ENCODE measurements at regions not wholly inside any gene's neighbourhood (a gene's known extent, or its start where the extent isn't known, plus 50 kb on each side); places are given as distances from the start of the nearest gene placed in this dataset.

DNA sequence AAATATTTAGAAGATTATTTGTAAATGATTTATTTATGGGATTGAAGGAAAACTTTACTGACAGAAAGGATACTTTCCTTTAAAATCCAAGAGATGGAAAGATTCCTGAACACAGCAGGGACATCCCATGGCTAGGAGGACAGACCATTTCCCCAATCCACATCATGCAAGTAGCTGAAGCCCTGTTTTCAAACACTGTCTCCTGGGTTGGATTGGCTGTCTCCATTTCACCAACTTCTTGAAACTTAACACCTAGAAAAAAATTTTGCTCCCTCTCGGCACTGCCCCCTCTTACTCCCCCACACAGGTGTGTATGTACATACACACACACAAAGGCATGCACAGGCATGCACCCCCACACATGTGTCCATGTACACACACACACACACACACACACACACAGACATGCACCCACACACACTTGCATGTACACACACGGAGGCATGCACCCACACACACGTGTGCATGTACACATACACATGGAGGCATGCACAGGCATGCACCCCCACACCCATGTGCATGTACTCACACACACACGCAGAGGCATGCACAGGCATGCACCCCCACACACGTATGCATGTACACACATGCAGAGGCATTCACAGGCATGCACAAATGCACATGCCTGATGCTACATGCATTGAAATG lies 320.0 kb downstream of the CHRM3 start:
- Histone ChIP-seq H3K9ac (ENCODE audit: insufficient read depth in 1 of 2, low read depth in 2 of 2, low read length in 2 of 2) (no peak overlapping the region), H3K27ac (ENCODE audit: extremely low read depth, low read depth, low read length) (no peak overlapping the region), H3K9me3 (replicated peaks; ENCODE audit: control insufficient read depth, insufficient read depth, low read depth, low read length) (no peaks in the 10 kb centered on the region), H3K27me3 (ENCODE audit: control insufficient read depth in 2 of 2, insufficient read depth in 2 of 2, low read length in 2 of 2) (no peaks in the 10 kb centered on the region), H3K79me2 (ENCODE audit: control insufficient read depth, insufficient read depth, low read length) (no peaks in the 10 kb centered on the region), H2AFZ (ENCODE audit: low read depth, low read length) (no peak overlapping the region), H3K4me3 (no peak overlapping the region), H3K4me2 (ENCODE audit: insufficient read depth, low read length) (no peak overlapping the region), H3K36me3 (ENCODE audit: control insufficient read depth, insufficient read depth, low read length) (no peaks in the 10 kb centered on the region), H3K9me1 (ENCODE audit: control insufficient read depth, insufficient read depth, low read length) (no peaks in the 10 kb centered on the region), H4K20me1 (replicated peaks; ENCODE audit: control insufficient read depth, insufficient read depth, low read length) (no peaks in the 10 kb centered on the region), H3K4me1 (replicated peaks in 1 of 2; ENCODE audit: control insufficient read depth in 2 of 2, insufficient read depth in 2 of 2, low read length in 2 of 2) (no peaks in the 10 kb centered on the region)
- intact Hi-C loops (cut with micrococcal nuclease) (no loop called here), in situ Hi-C loops (cut with MboI) (no loop called here)
- CTCF ChIA-PET (ENCODE audit: low intra/inter-chr PET ratio) = no interaction called here
- FAIRE-seq (no peak), DNase-seq (ENCODE audit: extremely low read depth in 1 of 4, low spot score in 3 of 4) (no peak), ATAC-seq (no peak)
- TF ChIP-seq MLLT1 (IDR thresholded peaks at IDR 0.05) (no peak), BRCA1 (IDR thresholded peaks at IDR 0.05) (no peak), BRCA1 (CRISPR knock-in tag; IDR thresholded peaks at IDR 0.05) (no peak), ZBTB17 (CRISPR knock-in tag; IDR thresholded peaks at IDR 0.05) (no peak), CBX3 (IDR thresholded peaks at IDR 0.05; ENCODE audit: borderline replicate concordance in 1 of 2, low read length in 2 of 2) (peak in 1 of 2 experiments; percentile 23; a peak in 1 of 3 replicates)
- WGBS (ENCODE audit: insufficient coverage, low coverage, missing lambda C conversion rate) = 0% methylated on average over 5 of the region's 5 CpGs
- BruUV-seq (replicated peaks) = no TSS peak
- POLR2A ChIA-PET = no interaction called here

- Histone ChIP-seq H3K9ac (ENCODE audit: insufficient read depth in 1 of 2, low read depth in 2 of 2, low read length in 2 of 2) (no peak overlapping the region), H3K4me2 (ENCODE audit: insufficient read depth, low read length) (no peak overlapping the region), H3K4me1 (replicated peaks in 1 of 2; ENCODE audit: control insufficient read depth in 2 of 2, insufficient read depth in 2 of 2, low read length in 2 of 2) (no peaks in the 10 kb centered on the region), H4K20me1 (replicated peaks; ENCODE audit: control insufficient read depth, insufficient read depth, low read length) (no peaks in the 10 kb centered on the region), H3K27ac (ENCODE audit: extremely low read depth, low read depth, low read length) (no peak overlapping the region), H3K9me1 (ENCODE audit: control insufficient read depth, insufficient read depth, low read length) (no peaks in the 10 kb centered on the region), H3K27me3 (ENCODE audit: control insufficient read depth in 2 of 2, insufficient read depth in 2 of 2, low read length in 2 of 2) (no peaks in the 10 kb centered on the region), H3K36me3 (ENCODE audit: control insufficient read depth, insufficient read depth, low read length) (no peaks in the 10 kb centered on the region), H3K9me3 (replicated peaks; ENCODE audit: control insufficient read depth, insufficient read depth, low read depth, low read length) (no peaks in the 10 kb centered on the region), H2AFZ (ENCODE audit: low read depth, low read length) (no peak overlapping the region), H3K79me2 (ENCODE audit: control insufficient read depth, insufficient read depth, low read length) (no peaks in the 10 kb centered on the region), H3K4me3 (no peak overlapping the region)
- ATAC-seq (no peak), FAIRE-seq (no peak), DNase-seq (ENCODE audit: extremely low read depth in 1 of 4, low spot score in 3 of 4) (no peak)
- no peak for TF ChIP-seq HMGN3 (IDR thresholded peaks at IDR 0.05; ENCODE audit: borderline replicate concordance, extremely low read depth, insufficient read length, low read depth, low read length)
- no peak for TF ChIP-seq SREBF1 (IDR thresholded peaks at IDR 0.05; ENCODE audit: borderline replicate concordance, low read depth, low read length)
- no peak for TF ChIP-seq CHCHD3 (CRISPR knock-in tag; IDR thresholded peaks at IDR 0.05)
- TF ChIP-seq ZC3H4 (CRISPR knock-in tag; IDR thresholded peaks at IDR 0.05; ENCODE audit: borderline replicate concordance) = no peak
- no peak for TF ChIP-seq SMARCB1 (IDR thresholded peaks at IDR 0.05; ENCODE audit: insufficient read length, low read depth)
- no peak for TF ChIP-seq ZNF76 (CRISPR knock-in tag; IDR thresholded peaks at IDR 0.05; ENCODE audit: borderline replicate concordance)
- TF ChIP-seq ELF2 (CRISPR knock-in tag; IDR thresholded peaks at IDR 0.05) = no peak
- no TSS peak for BruUV-seq (replicated peaks)
- CTCF ChIA-PET (ENCODE audit: low intra/inter-chr PET ratio) = no interaction called here
- POLR2A ChIA-PET = no interaction called here
- intact Hi-C loops (cut with micrococcal nuclease) = no loop called here
- in situ Hi-C loops (cut with MboI) = no loop called here
Observed at GRCh38 chr1:239707615-239708014, 321.2 kb downstream of the CHRM3 start.

Measured in K562 (cell line).